Adipocyte (in vitro differentiated cells): ENCODE measurements at regions not wholly inside any gene's neighbourhood (a gene's known extent, or its start where the extent isn't known, plus 50 kb on each side); places are given as distances from the start of the nearest gene placed in this dataset.

Experiments
- DNase-seq: peaks from one replicate; pipeline ENCODE4 v3.0.0-alpha.2; 2015; ENCODE audit warnings: low read depth
- H3K27me3 ChIP-seq: replicated peaks from 2 replicates; pipeline ENCODE4 v1.7.0; 2013; ENCODE audit warnings: mild to moderate bottlenecking, low read length, moderate library complexity; ENCODE audit not compliant: control insufficient read depth, insufficient read depth
- H3K36me3 ChIP-seq: 2 replicates; pipeline ENCODE4 v1.7.0; 2013; ENCODE audit warnings: low read length, mild to moderate bottlenecking, moderate library complexity; ENCODE audit not compliant: control insufficient read depth, insufficient read depth, severe bottlenecking
- H3K4me1 ChIP-seq: 2 replicates; pipeline ENCODE4 v1.7.0; 2013; ENCODE audit warnings: mild to moderate bottlenecking, low read length, moderate library complexity; ENCODE audit not compliant: control insufficient read depth, insufficient read depth
- H3K4me3 ChIP-seq: 2 replicates; pipeline ENCODE4 v1.7.0; 2013; ENCODE audit warnings: mild to moderate bottlenecking, low read length, moderate library complexity
- H3K9ac ChIP-seq: 2 replicates; pipeline ENCODE4 v1.7.0; 2013; ENCODE audit warnings: mild to moderate bottlenecking, low read length, moderate library complexity
- H3K9me3 ChIP-seq: 2 replicates; pipeline ENCODE4 v1.7.0; 2013; ENCODE audit warnings: mild to moderate bottlenecking, low read length, moderate library complexity; ENCODE audit not compliant: control insufficient read depth

- Histone ChIP-seq H3K36me3 (no peaks in the 10 kb centered on the region), H3K4me1 (no peaks in the 10 kb centered on the region), H3K27me3 (no peaks in the 10 kb centered on the region), H3K4me3 (no peak overlapping the region), H3K9ac (no peak overlapping the region), H3K9me3 (no peaks in the 10 kb centered on the region)
- DNase-seq, result no peak
Observed at GRCh38 chr5:127236254-127236653, 54.3 kb upstream of the MEGF10 start.
